Erythroblast (primary cell): ENCODE measurements at regions not wholly inside any gene's neighbourhood (a gene's known extent, or its start where the extent isn't known, plus 50 kb on each side); places are given as distances from the start of the nearest gene placed in this dataset.

Experiments
- GATA1 ChIP-seq: IDR thresholded peaks from 2 replicates; pipeline ENCODE4 v1.6.1; 2011; ENCODE audit warnings: low read depth, mild to moderate bottlenecking, control low read depth, low read length, moderate library complexity
- POLR2A ChIP-seq: IDR thresholded peaks from 2 replicates; pipeline ENCODE4 v1.6.1; 2011; ENCODE audit warnings: mild to moderate bottlenecking, low read length

- TF ChIP-seq POLR2A (no peak), GATA1 (no peak)
These were observed 197.9 kb downstream of the BRD1 start for GRCh38 chr22:49629586-49630447.
